Activated CD8-positive, alpha-beta T cell treated with anti-CD3 and anti-CD28 coated beads for 36 hours (primary cell): ENCODE measurements at regions not wholly inside any gene's neighbourhood (a gene's known extent, or its start where the extent isn't known, plus 50 kb on each side); places are given as distances from the start of the nearest gene placed in this dataset.

Experiments used
- ATAC-seq: fragments of 200-7000 bp; cut with Tn5 transposase; one replicate; pipeline ENCODE4 v1.10.0; 2021; ENCODE audit warnings: mild to moderate bottlenecking, moderate library complexity
- CTCF ChIA-PET: fragments of 350-600 bp; sonication (Branson Sonifier 250); formaldehyde crosslinking; loops from one replicate; lab custom pipeline; 2021; ENCODE audit warnings: antibody characterized with exemption; lab: Charles Lee
- POLR2A ChIA-PET: fragments of 350-600 bp; sonication (Branson Sonifier 250); formaldehyde crosslinking; loops from one replicate; lab custom pipeline; 2021; ENCODE audit warnings: antibody characterized with exemption; lab: Charles Lee
- DNase-seq: peaks from one replicate; pipeline ENCODE4 v3.0.0-alpha.2; 2020
- H3K27ac Mint-ChIP-seq: one replicate; pipeline ENCODE4 v1.8.0; 2021; ENCODE audit warnings: mild to moderate bottlenecking, mixed read lengths
- H3K27me3 Mint-ChIP-seq: one replicate; pipeline ENCODE4 v1.8.0; 2021; ENCODE audit warnings: mixed read lengths
- H3K36me3 Mint-ChIP-seq: one replicate; pipeline ENCODE4 v1.8.0; 2021; ENCODE audit warnings: low read depth, mixed read lengths
- H3K4me1 Mint-ChIP-seq: one replicate; pipeline ENCODE4 v1.8.0; 2021; ENCODE audit warnings: low read depth, mixed read lengths
- H3K4me3 Mint-ChIP-seq: one replicate; pipeline ENCODE4 v1.8.0; 2021; ENCODE audit warnings: mild to moderate bottlenecking, moderate library complexity, mixed read lengths
- H3K9me3 Mint-ChIP-seq: one replicate; pipeline ENCODE4 v1.8.0; 2021; ENCODE audit warnings: mixed read lengths
- CTCF ChIP-seq: fragments of 200-600 bp; IDR thresholded peaks from one replicate; pipeline ENCODE4 v1.8.0; 2022; ENCODE audit warnings: antibody characterized with exemption, mild to moderate bottlenecking
- intact Hi-C: fragments of 100-400 bp; cut with micrococcal nuclease; formaldehyde crosslinking; loops from one replicate; pipeline ENCODE4 v1.10.0; 2022

- Mint-ChIP-seq H3K9me3 (peaks cover 10% of the 10 kb centered on the region), H3K27me3 (no peaks in the 10 kb centered on the region), H3K4me3 (no peak overlapping the region), H3K36me3 (no peaks in the 10 kb centered on the region), H3K27ac (no peak overlapping the region), H3K4me1 (no peaks in the 10 kb centered on the region)
- intact Hi-C loops = no loop called here
- no peak for ATAC-seq
- POLR2A ChIA-PET = no interaction called here
- TF ChIP-seq CTCF = no peak
- no peak for DNase-seq
- CTCF ChIA-PET = no interaction called here
These were observed 82.2 kb upstream of the VEGFC start for GRCh38 chr4:176874721-176875445.

GRCh38 chr4:176875446-176875930 is 82.8 kb upstream of the VEGFC start:
- CTCF ChIA-PET = no interaction called here
- Mint-ChIP-seq H3K36me3 (no peaks in the 10 kb centered on the region), H3K4me3 (no peak overlapping the region), H3K4me1 (no peaks in the 10 kb centered on the region), H3K27me3 (no peaks in the 10 kb centered on the region), H3K27ac (no peak overlapping the region), H3K9me3 (peaks cover 10% of the 10 kb centered on the region)
- ATAC-seq (no peak), DNase-seq (no peak)
- POLR2A ChIA-PET = no interaction called here
- no peak for TF ChIP-seq CTCF
- intact Hi-C loops = no loop called here

- ATAC-seq (no peak), DNase-seq (no peak)
- CTCF ChIA-PET = no interaction called here
- no peak overlapping the region for H3K27ac Mint-ChIP-seq
- no peak for TF ChIP-seq CTCF
- H3K36me3 Mint-ChIP-seq = no peaks in the 10 kb centered on the region
- POLR2A ChIA-PET = no interaction called here
- intact Hi-C loops = no loop called here
- H3K4me3 Mint-ChIP-seq = no peak overlapping the region
- no peaks in the 10 kb centered on the region for H3K4me1 Mint-ChIP-seq
- H3K27me3 Mint-ChIP-seq = no peaks in the 10 kb centered on the region
- no peaks in the 10 kb centered on the region for H3K9me3 Mint-ChIP-seq
These were observed 86.8 kb upstream of the VEGFC start for GRCh38 chr4:176879380-176880116.

- ChIA-PET CTCF (no interaction called here), POLR2A (no interaction called here)
- no peak overlapping the region for H3K27ac Mint-ChIP-seq
- no peaks in the 10 kb centered on the region for H3K27me3 Mint-ChIP-seq
- no peaks in the 10 kb centered on the region for H3K36me3 Mint-ChIP-seq
- no peak for TF ChIP-seq CTCF
- no peak overlapping the region for H3K4me3 Mint-ChIP-seq
- H3K9me3 Mint-ChIP-seq = no peaks in the 10 kb centered on the region
- intact Hi-C loops = no loop called here
- DNase-seq (no peak), ATAC-seq (no peak)
- no peaks in the 10 kb centered on the region for H3K4me1 Mint-ChIP-seq
These were observed 89.5 kb upstream of the VEGFC start for GRCh38 chr4:176882206-176882605.

GRCh38 chr4:176883108-176883550 is 90.4 kb upstream of the VEGFC start:
- no peak overlapping the region for H3K4me3 Mint-ChIP-seq
- H3K27ac Mint-ChIP-seq = no peak overlapping the region
- TF ChIP-seq CTCF = no peak
- intact Hi-C loops = no loop called here
- POLR2A ChIA-PET = no interaction called here
- H3K27me3 Mint-ChIP-seq = no peaks in the 10 kb centered on the region
- no peak for DNase-seq
- CTCF ChIA-PET = no interaction called here
- no peaks in the 10 kb centered on the region for H3K36me3 Mint-ChIP-seq
- no peaks in the 10 kb centered on the region for H3K4me1 Mint-ChIP-seq
- no peak for ATAC-seq
- no peaks in the 10 kb centered on the region for H3K9me3 Mint-ChIP-seq
